ENCODE measurements at regions not wholly inside any gene's neighbourhood (a gene's known extent, or its start where the extent isn't known, plus 50 kb on each side); places are given as distances from the start of the nearest gene placed in this dataset.

GRCh38 chr5:8954801-8955200 lies 591.1 kb downstream of the SEMA5A start:
- intact Hi-C loops (cut with micrococcal nuclease): no loop called here

DNA sequence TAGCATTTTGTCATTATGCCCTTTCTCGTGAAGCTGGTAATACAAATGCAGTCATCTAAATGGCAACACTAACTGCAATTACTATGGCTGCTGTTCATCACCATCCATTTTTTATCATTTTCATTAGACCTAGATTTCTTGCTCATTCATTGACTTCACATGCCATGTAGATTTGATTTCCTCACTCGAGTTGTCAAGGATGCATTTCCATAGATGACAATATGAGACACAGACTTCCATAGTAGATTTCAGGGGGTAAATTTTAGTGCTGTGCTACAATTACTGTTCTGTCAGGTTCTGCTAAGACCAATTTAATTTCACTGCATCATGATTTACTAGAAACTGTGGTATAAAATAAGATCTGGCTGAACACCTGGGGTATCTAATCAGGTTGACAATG lies 589.2 kb downstream of the SEMA5A start:
- Histone ChIP-seq H3K27ac (ENCODE audit: insufficient read depth, low read depth, low read length) (no peak overlapping the region), H3K4me2 (ENCODE audit: insufficient read depth, low read length) (no peak overlapping the region), H3K4me3 (replicated peaks in 1 of 3; ENCODE audit: insufficient read depth in 1 of 3, low read depth in 1 of 3, low read length in 3 of 3) (no peak overlapping the region), H3K36me3 (ENCODE audit: control insufficient read depth in 2 of 2, extremely low read depth in 1 of 2, insufficient read depth in 2 of 2, low read length in 2 of 2) (no peaks in the 10 kb centered on the region), H4K20me1 (replicated peaks; ENCODE audit: control insufficient read depth, extremely low read depth, insufficient read depth, low read length) (no peaks in the 10 kb centered on the region), H2AFZ (ENCODE audit: low read depth, low read length) (no peak overlapping the region), H3K4me1 (ENCODE audit: control insufficient read depth, extremely low read depth, insufficient read depth, low read length) (no peaks in the 10 kb centered on the region), H3K9me3 (replicated peaks; ENCODE audit: control insufficient read depth, insufficient read depth, low read length) (no peaks in the 10 kb centered on the region), H3K79me2 (ENCODE audit: control insufficient read depth, insufficient read depth, low read length) (no peaks in the 10 kb centered on the region), H3K9me1 (replicated peaks; ENCODE audit: control insufficient read depth, extremely low read depth, insufficient read depth, low read length) (no peaks in the 10 kb centered on the region), H3K27me3 (ENCODE audit: control insufficient read depth in 2 of 2, insufficient read depth in 2 of 2, low read length in 2 of 2) (no peaks in the 10 kb centered on the region), H3K9ac (replicated peaks; ENCODE audit: extremely low read depth, insufficient read depth, low read length) (no peak overlapping the region)
- FAIRE-seq (no peak), DNase-seq (ENCODE audit: low read depth, low spot score) (no peak)
- ChIA-PET CTCF (no interaction called here), POLR2A (no interaction called here)
- intact Hi-C loops (cut with micrococcal nuclease): no loop called here
- dilution Hi-C loops (cut with MboI; ENCODE audit: extremely low pct_ligation_motif_present, low sequenced_read_pairs): no loop called here
- TF ChIP-seq MYC (IDR thresholded peaks at IDR 0.05; ENCODE audit: low read depth, low read length) (no peak), EZH2 (IDR thresholded peaks at IDR 0.05; ENCODE audit: borderline replicate concordance, low read depth, low read length, severe bottlenecking) (no peak), FOS (IDR thresholded peaks at IDR 0.05; ENCODE audit: borderline replicate concordance, insufficient read depth, low read length) (no peak), POLR2AphosphoS5 (IDR thresholded peaks at IDR 0.05; ENCODE audit: insufficient read depth, low read depth, low read length) (no peak), POLR2A (IDR thresholded peaks at IDR 0.05; ENCODE audit: low read depth, low read length) (no peak), JUN (IDR thresholded peaks at IDR 0.05; ENCODE audit: borderline replicate concordance, insufficient read depth, insufficient read length, low read depth) (no peak), GATA2 (IDR thresholded peaks at IDR 0.05; ENCODE audit: insufficient read depth, insufficient read length, low read depth, low read length) (no peak), CTCF (IDR thresholded peaks at IDR 0.05; ENCODE audit: extremely low read depth in 1 of 2, insufficient read depth in 1 of 2, low read depth in 1 of 2, low read length in 2 of 2) (no peak)
- TF ChIP-seq, protein P1, sequence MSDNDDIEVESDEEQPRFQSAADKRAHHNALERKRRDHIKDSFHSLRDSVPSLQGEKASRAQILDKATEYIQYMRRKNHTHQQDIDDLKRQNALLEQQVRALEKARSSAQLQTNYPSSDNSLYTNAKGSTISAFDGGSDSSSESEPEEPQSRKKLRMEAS (IDR thresholded peaks at IDR 0.05; ENCODE audit: insufficient read depth, insufficient read length): no peak
- no TSS peak for BruUV-seq (replicated peaks)

More at GRCh38 chr5:8954801-8955200, 591.1 kb downstream of the SEMA5A start:
- DNase-seq (ENCODE audit: low read depth, low spot score) (no peak), FAIRE-seq (no peak)
- Histone ChIP-seq H3K9ac (replicated peaks; ENCODE audit: extremely low read depth, insufficient read depth, low read length) (no peak overlapping the region), H3K27me3 (ENCODE audit: control insufficient read depth in 2 of 2, insufficient read depth in 2 of 2, low read length in 2 of 2) (no peaks in the 10 kb centered on the region), H3K4me2 (ENCODE audit: insufficient read depth, low read length) (no peak overlapping the region), H4K20me1 (replicated peaks; ENCODE audit: control insufficient read depth, extremely low read depth, insufficient read depth, low read length) (no peaks in the 10 kb centered on the region), H3K4me3 (replicated peaks in 1 of 3; ENCODE audit: insufficient read depth in 1 of 3, low read depth in 1 of 3, low read length in 3 of 3) (no peak overlapping the region), H3K9me3 (replicated peaks; ENCODE audit: control insufficient read depth, insufficient read depth, low read length) (no peaks in the 10 kb centered on the region), H3K4me1 (ENCODE audit: control insufficient read depth, extremely low read depth, insufficient read depth, low read length) (no peaks in the 10 kb centered on the region), H2AFZ (ENCODE audit: low read depth, low read length) (no peak overlapping the region), H3K36me3 (ENCODE audit: control insufficient read depth in 2 of 2, extremely low read depth in 1 of 2, insufficient read depth in 2 of 2, low read length in 2 of 2) (no peaks in the 10 kb centered on the region), H3K27ac (ENCODE audit: insufficient read depth, low read depth, low read length) (no peak overlapping the region), H3K79me2 (ENCODE audit: control insufficient read depth, insufficient read depth, low read length) (no peaks in the 10 kb centered on the region), H3K9me1 (replicated peaks; ENCODE audit: control insufficient read depth, extremely low read depth, insufficient read depth, low read length) (no peaks in the 10 kb centered on the region)
- BruUV-seq (replicated peaks): no TSS peak
- ChIA-PET CTCF (no interaction called here), POLR2A (no interaction called here)
- dilution Hi-C loops (cut with MboI; ENCODE audit: extremely low pct_ligation_motif_present, low sequenced_read_pairs): no loop called here
- no peak for TF ChIP-seq POLR2A (IDR thresholded peaks at IDR 0.05; ENCODE audit: low read depth, low read length)
- TF ChIP-seq JUN (IDR thresholded peaks at IDR 0.05; ENCODE audit: borderline replicate concordance, insufficient read depth, insufficient read length, low read depth): no peak
- no peak for TF ChIP-seq CTCF (IDR thresholded peaks at IDR 0.05; ENCODE audit: extremely low read depth in 1 of 2, insufficient read depth in 1 of 2, low read depth in 1 of 2, low read length in 2 of 2)
- no peak for TF ChIP-seq POLR2AphosphoS5 (IDR thresholded peaks at IDR 0.05; ENCODE audit: insufficient read depth, low read depth, low read length)

Data from endothelial cell of umbilical vein (primary cell).